HG03457 (cell line): ENCODE measurements at regions not wholly inside any gene's neighbourhood (a gene's known extent, or its start where the extent isn't known, plus 50 kb on each side); places are given as distances from the start of the nearest gene placed in this dataset.

Experiments
- ATAC-seq: cut with Tn5 transposase; IDR thresholded peaks from one replicate; pipeline ENCODE4 v1.9.1; 2021; ENCODE audit warnings: moderate number of reproducible peaks; ENCODE audit not compliant: unreplicated experiment

- ATAC-seq, result no peak
These were observed 299.5 kb downstream of the PAX1 start for GRCh38 chr20:22004946-22005345.

- no peak for ATAC-seq
These were observed 298.2 kb downstream of the PAX1 start for GRCh38 chr20:22003680-22004079.

- no peak for ATAC-seq
These were observed 296.4 kb downstream of the PAX1 start for GRCh38 chr20:22001886-22002285.

GRCh38 chr20:21995461-21995860, 290.0 kb downstream of the PAX1 start:
- ATAC-seq, result no peak

- no peak for ATAC-seq
These were observed 288.7 kb downstream of the PAX1 start for GRCh38 chr20:21994203-21994602.

GRCh38 chr20:21982559-21982958, 277.1 kb downstream of the PAX1 start:
- no peak for ATAC-seq

GRCh38 chr20:21981597-21982344, 276.3 kb downstream of the PAX1 start:
- ATAC-seq, result no peak

GRCh38 chr20:21981179-21981578, 275.7 kb downstream of the PAX1 start:
- no peak for ATAC-seq

GRCh38 chr20:21971436-21971835, 266.0 kb downstream of the PAX1 start:
- ATAC-seq, result no peak

- no peak for ATAC-seq
These were observed 263.0 kb downstream of the PAX1 start for GRCh38 chr20:21968486-21968885.

- no peak for ATAC-seq
These were observed 262.0 kb downstream of the PAX1 start for GRCh38 chr20:21967481-21967880.

- no peak for ATAC-seq
These were observed 251.1 kb downstream of the PAX1 start for GRCh38 chr20:21956591-21956990.

GRCh38 chr20:21947406-21947805, 241.9 kb downstream of the PAX1 start:
- no peak for ATAC-seq

GRCh38 chr20:21944227-21944626, 238.8 kb downstream of the PAX1 start:
- no peak for ATAC-seq

- ATAC-seq, result no peak
These were observed 236.7 kb downstream of the PAX1 start for GRCh38 chr20:21941941-21942805.

GRCh38 chr20:21936720-21937380, 231.4 kb downstream of the PAX1 start:
- ATAC-seq, result no peak

- no peak for ATAC-seq
These were observed 230.8 kb downstream of the PAX1 start for GRCh38 chr20:21936261-21936660.

GRCh38 chr20:21933526-21933925, 228.1 kb downstream of the PAX1 start:
- no peak for ATAC-seq

- ATAC-seq, result no peak
These were observed 215.8 kb downstream of the PAX1 start for GRCh38 chr20:21921251-21921650.

- no peak for ATAC-seq
These were observed 214.7 kb downstream of the PAX1 start for GRCh38 chr20:21920211-21920610.

- ATAC-seq, result no peak
These were observed 212.9 kb downstream of the PAX1 start for GRCh38 chr20:21918398-21918797.

GRCh38 chr20:21902391-21902790, 196.9 kb downstream of the PAX1 start:
- no peak for ATAC-seq
